NCI-H128 (cell line): ENCODE measurements at regions not wholly inside any gene's neighbourhood (a gene's known extent, or its start where the extent isn't known, plus 50 kb on each side); places are given as distances from the start of the nearest gene placed in this dataset.

Experiments used
- DNase-seq: peaks from one replicate; lab custom pipeline; 2025; ENCODE audit not compliant: unreplicated experiment; lab: John Stamatoyannopoulos, UW

- no peak for DNase-seq
These were observed 721.6 kb upstream of the ARGLU1 start for GRCh38 chr13:107289540-107289939.

- no peak for DNase-seq
These were observed 716.2 kb upstream of the ARGLU1 start for GRCh38 chr13:107284173-107284572.

- no peak for DNase-seq
These were observed 710.0 kb upstream of the ARGLU1 start for GRCh38 chr13:107277911-107278310.

- DNase-seq: no peak
These were observed 709.0 kb upstream of the ARGLU1 start for GRCh38 chr13:107276936-107277335.

GRCh38 chr13:107275945-107276614 is 708.1 kb upstream of the ARGLU1 start:
- no peak for DNase-seq

GRCh38 chr13:107275312-107275711 is 707.4 kb upstream of the ARGLU1 start:
- DNase-seq: no peak

- DNase-seq: no peak
These were observed 703.3 kb upstream of the ARGLU1 start for GRCh38 chr13:107271227-107271626.

GRCh38 chr13:107266657-107267056 is 698.7 kb upstream of the ARGLU1 start:
- no peak for DNase-seq

- DNase-seq: no peak
These were observed 690.8 kb upstream of the ARGLU1 start for GRCh38 chr13:107258599-107259187.

GRCh38 chr13:107254392-107254791 is 686.5 kb upstream of the ARGLU1 start:
- DNase-seq: no peak

- DNase-seq: no peak
These were observed 684.5 kb upstream of the ARGLU1 start for GRCh38 chr13:107252428-107252827.

GRCh38 chr13:107252021-107252420 is 684.1 kb upstream of the ARGLU1 start:
- DNase-seq: no peak

GRCh38 chr13:107251341-107251740 is 683.4 kb upstream of the ARGLU1 start:
- no peak for DNase-seq

- DNase-seq: no peak
These were observed 682.7 kb upstream of the ARGLU1 start for GRCh38 chr13:107250628-107251027.

- no peak for DNase-seq
These were observed 676.3 kb upstream of the ARGLU1 start for GRCh38 chr13:107244241-107244640.

GRCh38 chr13:107242138-107242537 is 674.2 kb upstream of the ARGLU1 start:
- no peak for DNase-seq

GRCh38 chr13:107241381-107241780 is 673.4 kb upstream of the ARGLU1 start:
- no peak for DNase-seq

- DNase-seq: no peak
These were observed 671.3 kb upstream of the ARGLU1 start for GRCh38 chr13:107239213-107239612.

- no peak for DNase-seq
These were observed 670.5 kb upstream of the ARGLU1 start for GRCh38 chr13:107238262-107238981.

GRCh38 chr13:107234319-107235073 is 666.6 kb upstream of the ARGLU1 start:
- no peak for DNase-seq

GRCh38 chr13:107233541-107233940 is 665.6 kb upstream of the ARGLU1 start:
- no peak for DNase-seq

GRCh38 chr13:107231944-107232343 is 664.0 kb upstream of the ARGLU1 start:
- no peak for DNase-seq
